IPS-18c (cell line): ENCODE measurements at regions not wholly inside any gene's neighbourhood (a gene's known extent, or its start where the extent isn't known, plus 50 kb on each side); places are given as distances from the start of the nearest gene placed in this dataset.

ENCODE experiments used
- H3K4me3 ChIP-seq: 2 replicates; pipeline ENCODE4 v1.7.0; 2013; ENCODE audit warnings: low read depth, mild to moderate bottlenecking, low read length, moderate library complexity; ENCODE audit not compliant: insufficient read depth
- H3K9me3 ChIP-seq: one replicate; pipeline ENCODE4 v1.6.1; 2013; ENCODE audit warnings: mild to moderate bottlenecking, low read length, moderate library complexity; ENCODE audit not compliant: control insufficient read depth, insufficient read depth

- no peak overlapping the region for H3K4me3 ChIP-seq
- H3K9me3 ChIP-seq: no peaks in the 10 kb centered on the region
Measured at GRCh38 chr5:101976933-101977332, 319.2 kb downstream of the SLCO4C1 start.

- H3K9me3 ChIP-seq: no peaks in the 10 kb centered on the region
Measured at GRCh38 chr5:101969742-101970141, 326.3 kb downstream of the SLCO4C1 start.

GRCh38 chr5:101966476-101966875 is 329.6 kb downstream of the SLCO4C1 start:
- Histone ChIP-seq H3K9me3 (no peaks in the 10 kb centered on the region), H3K4me3 (no peak overlapping the region)

More at GRCh38 chr5:101969742-101970141, 326.3 kb downstream of the SLCO4C1 start:
- no peak overlapping the region for H3K4me3 ChIP-seq

- no peaks in the 10 kb centered on the region for H3K9me3 ChIP-seq
- H3K4me3 ChIP-seq: no peak overlapping the region
Measured at GRCh38 chr5:101955891-101956290, 340.2 kb downstream of the SLCO4C1 start.

GRCh38 chr5:101950019-101950418 is 346.1 kb downstream of the SLCO4C1 start:
- Histone ChIP-seq H3K4me3 (no peak overlapping the region), H3K9me3 (no peaks in the 10 kb centered on the region)

- no peaks in the 10 kb centered on the region for H3K9me3 ChIP-seq
Measured at GRCh38 chr5:101948615-101949014, 347.5 kb downstream of the SLCO4C1 start.

GRCh38 chr5:101943784-101944183 is 352.3 kb downstream of the SLCO4C1 start:
- H3K9me3 ChIP-seq: no peaks in the 10 kb centered on the region

More at GRCh38 chr5:101948615-101949014, 347.5 kb downstream of the SLCO4C1 start:
- H3K4me3 ChIP-seq: no peak overlapping the region

GRCh38 chr5:101942321-101942882 is 353.7 kb downstream of the SLCO4C1 start:
- peak overlapping the region; percentile 34 for H3K4me3 ChIP-seq
- H3K9me3 ChIP-seq: no peaks in the 10 kb centered on the region

More at GRCh38 chr5:101943784-101944183, 352.3 kb downstream of the SLCO4C1 start:
- no peak overlapping the region for H3K4me3 ChIP-seq

- no peak overlapping the region for H3K4me3 ChIP-seq
Measured at GRCh38 chr5:101937041-101937440, 359.0 kb downstream of the SLCO4C1 start.

GRCh38 chr5:101935086-101935485 is 361.0 kb downstream of the SLCO4C1 start:
- H3K9me3 ChIP-seq: no peaks in the 10 kb centered on the region
- H3K4me3 ChIP-seq: no peak overlapping the region

More at GRCh38 chr5:101937041-101937440, 359.0 kb downstream of the SLCO4C1 start:
- H3K9me3 ChIP-seq: no peaks in the 10 kb centered on the region

GRCh38 chr5:101932599-101932998 is 363.5 kb downstream of the SLCO4C1 start:
- Histone ChIP-seq H3K9me3 (no peaks in the 10 kb centered on the region), H3K4me3 (no peak overlapping the region)

- no peaks in the 10 kb centered on the region for H3K9me3 ChIP-seq
- no peak overlapping the region for H3K4me3 ChIP-seq
Measured at GRCh38 chr5:101929628-101930027, 366.5 kb downstream of the SLCO4C1 start.

GRCh38 chr5:101917166-101917565 is 378.9 kb downstream of the SLCO4C1 start:
- Histone ChIP-seq H3K9me3 (no peaks in the 10 kb centered on the region), H3K4me3 (no peak overlapping the region)

- Histone ChIP-seq H3K9me3 (no peaks in the 10 kb centered on the region), H3K4me3 (no peak overlapping the region)
Measured at GRCh38 chr5:101915554-101915953, 380.5 kb downstream of the SLCO4C1 start.

- Histone ChIP-seq H3K9me3 (no peaks in the 10 kb centered on the region), H3K4me3 (no peak overlapping the region)
Measured at GRCh38 chr5:101904736-101905135, 391.3 kb downstream of the SLCO4C1 start.

- Histone ChIP-seq H3K4me3 (no peak overlapping the region), H3K9me3 (no peaks in the 10 kb centered on the region)
Measured at GRCh38 chr5:101897914-101898313, 398.2 kb downstream of the SLCO4C1 start.

- H3K4me3 ChIP-seq: no peak overlapping the region
Measured at GRCh38 chr5:101894985-101895384, 401.1 kb downstream of the SLCO4C1 start.

GRCh38 chr5:101878190-101878589 is 417.9 kb downstream of the SLCO4C1 start:
- no peaks in the 10 kb centered on the region for H3K9me3 ChIP-seq

More at GRCh38 chr5:101894985-101895384, 401.1 kb downstream of the SLCO4C1 start:
- H3K9me3 ChIP-seq: no peaks in the 10 kb centered on the region

GRCh38 chr5:101877451-101877850 is 418.6 kb downstream of the SLCO4C1 start:
- Histone ChIP-seq H3K4me3 (no peak overlapping the region), H3K9me3 (no peaks in the 10 kb centered on the region)

More at GRCh38 chr5:101878190-101878589, 417.9 kb downstream of the SLCO4C1 start:
- H3K4me3 ChIP-seq: no peak overlapping the region
